ENCODE measurements at regions not wholly inside any gene's neighbourhood (a gene's known extent, or its start where the extent isn't known, plus 50 kb on each side); places are given as distances from the start of the nearest gene placed in this dataset.
A peak's percentile ranks its signal among the peaks of the same experiment; 100 is the strongest.

DNA sequence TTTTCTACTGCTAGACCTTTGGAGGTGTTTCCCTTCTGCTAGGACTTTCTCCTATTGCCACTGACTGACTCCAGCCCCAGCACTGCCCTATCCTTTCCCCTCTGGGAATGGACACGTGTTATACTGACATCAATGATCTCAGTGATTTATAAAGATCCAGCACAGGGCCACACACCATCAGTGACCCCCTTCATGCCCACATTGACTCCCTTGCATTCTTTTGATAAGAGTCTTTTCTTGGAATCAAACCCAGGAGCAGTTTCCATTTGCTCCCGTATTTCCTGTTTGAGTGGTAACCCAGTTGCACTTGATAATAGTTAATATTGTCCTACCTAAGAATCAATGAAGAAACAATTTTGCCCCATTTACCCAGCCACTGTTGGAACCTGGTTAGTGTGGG is 501.0 kb upstream of the USP24 start:
- no peak for DNase-seq (ENCODE audit: low spot score)

DNA sequence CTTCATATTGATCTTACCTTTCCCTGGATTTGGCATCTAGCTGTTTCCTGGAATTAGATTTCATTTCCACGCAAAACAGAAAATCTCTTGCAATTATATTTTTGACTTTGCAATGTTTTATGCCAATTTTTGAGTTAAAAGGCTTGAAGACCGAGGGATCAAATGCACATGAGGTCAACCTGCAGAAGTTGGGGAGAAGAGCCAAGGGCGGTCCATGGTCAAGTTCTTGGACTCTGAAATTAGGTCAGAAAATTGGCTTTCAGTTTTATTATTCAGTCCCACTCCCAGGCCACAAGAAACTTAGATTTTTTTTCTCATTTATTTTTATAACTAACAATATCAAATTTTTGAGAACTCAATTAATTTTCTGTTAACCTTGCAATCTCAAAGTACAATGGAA is 499.1 kb upstream of the USP24 start:
- no peak for DNase-seq (ENCODE audit: low spot score)

DNA sequence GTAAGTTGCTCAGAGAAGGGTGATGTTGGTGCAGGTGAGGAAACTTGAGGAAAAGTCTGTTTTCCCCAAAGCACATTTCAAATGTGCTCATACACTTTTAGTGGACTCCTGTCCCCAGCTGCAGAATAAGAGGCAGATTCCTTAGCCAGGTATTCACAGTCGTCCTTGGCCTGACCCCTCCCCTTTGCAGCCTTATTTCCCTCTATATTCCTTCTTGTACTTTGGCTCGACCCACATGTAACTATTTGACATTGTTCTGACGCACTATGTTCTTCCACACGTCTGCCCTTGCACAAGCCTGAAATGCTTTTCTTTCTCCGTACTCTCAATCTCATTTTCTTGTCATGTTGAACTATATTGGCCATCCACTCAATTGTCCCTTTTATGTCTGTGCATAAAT is 498.4 kb upstream of the USP24 start:
- no peak for DNase-seq (ENCODE audit: low spot score)

DNA sequence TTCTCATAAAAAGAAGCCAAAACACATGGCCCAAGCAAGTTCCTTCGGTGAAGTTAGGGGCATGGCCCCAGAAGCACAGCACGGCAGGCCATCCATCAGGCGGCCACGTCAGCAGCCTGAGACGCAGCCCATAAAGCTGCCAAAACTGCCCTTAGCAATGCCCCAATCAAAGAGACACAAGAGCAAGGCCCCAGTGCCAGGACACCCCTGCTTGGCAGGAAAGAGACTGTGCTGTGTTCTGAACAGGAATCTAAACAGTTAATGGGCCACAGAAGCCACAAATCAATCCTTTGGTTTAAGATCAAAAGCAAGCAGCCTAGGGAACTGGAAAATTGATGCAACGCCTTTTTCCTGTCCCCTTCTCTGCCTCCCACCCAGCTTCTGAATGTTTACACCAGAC is 497.0 kb upstream of the USP24 start:
- no peak for DNase-seq (ENCODE audit: low spot score)

DNA sequence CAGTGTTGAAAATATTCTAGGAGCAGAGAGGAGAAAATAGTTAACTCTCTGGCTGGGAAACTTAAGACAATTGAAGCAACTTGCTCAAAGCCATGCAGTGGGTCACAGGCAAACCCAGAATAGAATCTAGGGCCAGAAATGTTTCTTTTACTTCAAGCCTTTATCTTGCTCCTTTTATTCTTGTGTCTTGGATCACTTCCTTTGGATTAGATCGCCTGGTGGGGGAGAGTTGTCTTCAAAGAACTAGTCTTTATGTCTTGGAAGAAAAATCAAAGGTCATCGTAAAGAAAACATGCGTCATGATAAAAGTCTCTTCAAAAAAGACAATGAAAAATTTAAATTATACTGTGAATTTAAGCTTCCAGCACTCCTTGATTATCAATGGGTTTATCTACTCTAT is 493.6 kb upstream of the USP24 start:
- DNase-seq (ENCODE audit: low spot score) = no peak

DNA sequence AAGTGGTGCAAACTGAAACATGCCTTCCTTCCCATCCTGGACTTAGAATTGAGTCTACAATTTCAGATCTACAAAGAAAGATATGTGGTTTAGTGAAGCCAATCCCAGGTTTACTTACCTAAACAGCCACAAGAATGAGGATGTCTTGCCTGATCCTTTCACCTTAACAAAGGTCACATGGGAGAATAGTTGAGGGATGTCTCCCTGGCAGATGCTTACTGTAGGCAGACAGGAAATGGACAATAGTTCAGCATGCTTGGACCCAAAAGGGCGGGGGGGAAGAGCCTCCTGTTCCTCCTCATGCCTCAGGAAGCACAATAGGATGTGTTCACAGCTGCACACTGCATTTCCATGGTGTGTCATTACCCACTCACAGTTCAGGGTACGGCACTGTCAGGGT is 492.7 kb upstream of the USP24 start:
- no peak for DNase-seq (ENCODE audit: low spot score)

DNA sequence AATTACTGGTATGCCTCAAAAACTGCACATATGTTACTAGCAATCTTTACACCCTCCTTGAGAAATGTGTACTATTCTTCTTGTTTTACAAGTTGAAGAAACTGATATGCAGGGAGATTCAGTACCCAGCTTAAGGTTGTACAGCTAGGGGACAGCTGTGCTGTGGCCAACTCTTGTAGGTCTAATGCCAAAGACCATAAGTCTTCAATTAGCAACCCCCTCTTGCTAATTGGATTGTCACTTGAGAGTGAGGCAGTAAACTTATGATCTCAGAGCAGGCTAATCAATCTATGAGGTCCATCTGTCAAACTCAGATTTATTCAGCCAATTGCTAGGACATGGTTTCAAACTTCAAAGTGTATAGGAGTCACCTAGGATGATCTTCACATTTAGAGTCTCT is 492.0 kb upstream of the USP24 start:
- no peak for DNase-seq (ENCODE audit: low spot score)

DNA sequence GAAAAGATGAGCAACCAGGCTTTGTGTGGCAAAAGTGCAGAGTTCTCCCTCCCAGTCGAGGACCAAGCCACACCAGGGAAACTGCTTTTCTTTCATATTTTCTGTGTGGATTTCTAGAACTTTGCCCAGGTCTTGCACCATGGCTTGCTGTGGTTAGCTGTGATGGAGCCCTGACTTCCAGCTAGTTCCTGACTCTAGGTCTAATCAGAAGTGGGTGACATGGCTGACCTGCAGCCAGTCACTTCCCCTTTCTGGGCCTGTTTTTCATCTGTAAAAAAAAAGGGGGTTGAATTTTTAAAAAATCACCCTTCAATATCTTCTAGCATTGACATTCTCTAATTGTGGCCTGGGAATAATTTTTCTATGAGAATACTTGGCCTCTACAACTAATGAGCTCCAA is 491.2 kb upstream of the USP24 start:
- no peak for DNase-seq (ENCODE audit: low spot score)

DNA sequence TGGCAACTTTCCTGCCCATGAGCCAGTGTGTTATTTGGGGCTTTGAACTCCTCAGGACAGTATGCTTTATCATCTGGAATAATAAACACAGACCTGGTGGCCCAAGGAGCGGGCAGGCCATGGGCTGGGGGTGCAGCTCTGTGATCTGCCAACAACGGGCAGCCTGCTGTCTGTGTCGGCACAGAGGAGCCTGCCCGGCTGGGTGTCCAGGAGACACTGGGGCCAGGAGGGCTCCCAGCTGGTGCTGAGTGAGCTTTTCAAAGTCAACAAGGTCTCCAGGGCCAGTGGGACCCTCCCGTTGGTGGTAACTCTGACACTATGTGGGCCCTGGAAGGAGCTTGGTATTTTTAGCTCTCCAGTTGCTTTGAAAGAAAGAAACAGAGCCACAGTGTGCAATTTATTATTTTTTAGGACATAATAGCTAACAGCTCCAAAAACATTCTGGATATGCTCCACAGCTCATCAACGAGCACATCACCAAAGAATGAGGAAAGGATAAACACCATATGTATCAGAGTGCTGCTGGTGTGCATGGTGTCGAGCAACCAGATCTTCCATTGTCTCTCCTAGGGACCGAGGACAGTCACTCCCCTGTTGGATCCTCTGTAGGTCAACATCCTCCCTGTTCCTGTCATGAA is 488.7 kb upstream of the USP24 start:
- DNase-seq (ENCODE audit: low spot score) = no peak

DNA sequence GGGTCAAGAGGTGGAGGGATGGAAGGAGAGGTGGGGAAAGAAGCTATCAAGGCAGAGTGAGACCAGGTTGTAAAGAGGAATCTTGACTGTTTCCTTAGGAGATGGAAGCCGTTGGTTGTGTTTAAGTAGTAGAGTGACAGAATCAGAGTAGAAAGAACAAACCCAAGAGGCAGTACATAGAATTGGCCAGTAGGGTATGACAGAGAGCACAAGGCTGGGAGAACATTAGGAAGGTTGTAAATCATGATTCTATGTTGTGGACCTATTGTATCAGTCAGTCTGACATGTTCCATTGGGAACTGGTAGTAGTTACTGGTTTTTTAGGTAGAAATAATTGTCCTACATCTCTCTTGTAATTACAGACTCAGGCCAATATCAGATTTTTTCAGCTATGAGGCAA is 486.9 kb upstream of the USP24 start:
- peak; percentile 44 for DNase-seq (ENCODE audit: low spot score)

DNA sequence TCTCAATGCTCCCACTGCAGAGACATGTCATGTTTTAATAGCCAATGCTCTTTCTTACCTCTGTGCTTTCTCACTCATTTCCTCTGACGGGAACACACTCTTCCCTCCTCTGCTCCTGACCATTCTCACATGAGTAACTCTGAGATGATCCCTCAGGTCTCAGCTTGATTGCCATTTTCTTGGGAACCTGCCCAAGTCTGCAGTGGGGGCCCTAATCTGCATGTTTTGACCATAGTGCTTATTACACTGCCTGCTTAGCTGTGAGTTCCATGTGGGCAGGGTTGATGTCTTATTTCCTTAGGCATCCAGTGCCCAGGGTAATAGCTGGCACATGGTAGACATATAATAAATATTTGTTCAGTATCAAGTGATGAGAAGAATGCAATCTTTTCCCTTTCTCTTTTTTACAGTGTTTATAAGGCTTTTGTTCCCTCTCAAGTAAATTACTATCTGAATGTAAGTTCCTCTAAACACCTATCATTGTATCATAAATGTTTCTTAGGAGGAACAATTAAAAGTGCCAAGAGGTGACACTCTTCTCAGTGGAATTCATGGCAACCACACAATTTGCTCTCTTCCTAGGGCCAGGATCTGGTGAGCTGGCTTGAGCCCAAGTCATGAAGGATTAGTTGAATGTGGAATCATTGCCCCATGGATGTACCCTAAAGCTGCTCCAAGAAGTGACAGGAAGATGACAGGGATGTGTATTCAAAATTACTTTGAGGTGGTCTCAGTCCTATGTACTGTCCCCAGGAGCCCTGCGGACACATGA is 485.4 kb upstream of the USP24 start:
- DNase-seq (ENCODE audit: low spot score) = no peak

DNA sequence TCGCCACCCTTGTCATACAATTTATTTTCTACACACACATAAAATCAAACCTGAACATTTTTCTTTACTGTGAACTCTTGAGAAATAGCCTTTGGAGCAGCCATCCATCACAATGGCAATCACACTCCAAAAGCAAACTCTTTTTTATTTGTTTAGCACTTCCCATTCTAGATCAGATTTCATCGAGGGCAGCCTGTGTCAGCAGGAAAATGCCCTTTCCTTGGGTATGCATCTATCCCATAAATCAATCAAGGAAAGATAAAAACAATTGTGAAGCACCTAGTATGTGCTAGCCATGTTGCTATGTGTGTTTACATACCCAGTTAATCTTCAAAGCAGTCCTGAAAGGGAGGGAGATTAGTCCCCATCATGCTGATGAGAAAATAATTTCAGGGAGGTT is 484.1 kb upstream of the USP24 start:
- no peak for DNase-seq (ENCODE audit: low spot score)

DNA sequence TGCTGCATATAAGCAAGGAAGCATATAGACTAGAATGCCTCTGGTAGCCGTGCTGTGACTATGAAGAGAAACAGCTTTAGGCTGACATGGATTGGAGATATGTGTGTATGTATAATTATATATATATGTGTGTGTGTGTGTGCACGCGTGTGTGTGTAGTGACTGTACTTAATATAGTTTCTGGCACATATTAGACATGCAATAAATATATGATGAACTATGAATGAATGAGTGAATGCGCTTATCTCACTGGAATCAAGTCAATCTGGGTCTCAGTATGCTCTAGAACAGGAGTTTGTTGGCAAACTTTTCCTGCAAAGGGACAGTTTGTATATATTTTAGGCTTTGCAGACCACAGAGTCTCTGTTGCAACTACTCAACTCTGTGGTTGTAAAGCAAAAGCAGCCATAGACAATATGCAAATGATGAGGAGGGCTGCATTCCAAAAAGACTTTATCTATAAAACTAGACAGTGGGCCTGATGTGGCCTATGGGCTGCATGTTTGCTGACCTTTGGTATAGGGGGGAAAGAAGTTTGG is 482.9 kb upstream of the USP24 start:
- no peak for DNase-seq (ENCODE audit: low spot score)

DNA sequence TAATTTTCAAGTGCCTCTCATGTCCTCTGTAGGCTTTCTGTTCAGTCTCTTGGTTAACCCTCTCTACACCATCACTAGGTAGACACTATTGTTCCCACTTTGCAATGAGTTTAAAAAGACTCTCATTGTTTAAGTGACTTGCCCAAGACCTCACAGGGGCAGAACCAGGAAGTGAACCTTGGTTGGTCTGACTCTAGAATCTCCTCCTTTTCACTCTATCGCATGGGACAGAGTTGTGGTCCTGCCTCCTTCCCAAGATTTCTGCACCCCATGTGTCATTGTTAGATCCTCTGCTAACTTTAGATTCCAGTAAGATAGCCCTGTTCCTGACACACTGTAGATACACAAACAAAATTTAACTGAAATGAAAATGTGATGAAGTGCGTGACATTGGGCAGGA is 481.7 kb upstream of the USP24 start:
- no peak for DNase-seq (ENCODE audit: low spot score)

DNA sequence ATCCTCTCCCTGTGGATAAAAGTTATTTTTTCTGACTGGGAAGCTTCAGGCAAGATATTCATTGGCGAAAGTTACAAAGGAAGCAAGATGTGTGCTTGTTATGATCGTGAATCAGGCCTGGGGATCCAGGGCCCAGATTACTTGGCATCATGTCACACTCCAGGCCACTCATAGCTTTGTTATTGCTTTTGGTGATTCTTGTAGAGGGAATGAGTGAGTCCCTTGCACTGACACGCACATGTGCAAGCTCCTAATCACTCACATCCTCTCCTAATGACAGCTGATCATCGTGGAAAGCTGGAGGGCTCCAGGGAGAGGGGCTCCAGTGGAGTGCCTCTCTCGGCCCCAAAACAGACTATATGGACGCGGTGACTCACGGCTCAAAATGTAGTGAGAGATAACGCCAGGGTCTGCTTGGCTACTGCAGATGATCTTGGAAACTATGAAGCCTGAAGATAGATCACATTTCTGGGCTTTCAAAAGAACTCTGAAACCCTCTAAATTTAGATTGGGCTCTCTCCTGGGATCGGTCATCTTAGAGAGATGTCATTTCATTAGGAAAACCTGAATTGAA is 481.1 kb upstream of the USP24 start:
- DNase-seq (ENCODE audit: low spot score) = no peak

DNA sequence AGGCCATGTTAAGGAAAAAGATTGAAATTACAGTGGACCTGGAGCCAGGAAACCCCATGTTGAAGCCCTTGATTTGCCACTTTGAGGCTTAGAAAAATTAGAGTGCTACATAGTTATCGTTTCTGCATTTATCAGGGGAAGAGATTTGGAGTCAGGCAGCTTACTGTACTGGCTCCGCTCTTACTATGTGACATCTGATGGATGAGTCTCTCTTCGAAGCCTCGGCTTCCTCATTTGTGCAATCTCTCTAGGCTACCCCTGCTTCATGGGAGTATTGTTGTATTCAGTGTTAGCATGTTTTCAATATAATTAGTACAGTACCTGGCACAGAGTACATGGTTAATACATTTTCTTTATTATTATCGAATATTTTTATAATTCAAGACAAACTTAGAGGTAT is 480.4 kb upstream of the USP24 start:
- no peak for DNase-seq (ENCODE audit: low spot score)

DNA sequence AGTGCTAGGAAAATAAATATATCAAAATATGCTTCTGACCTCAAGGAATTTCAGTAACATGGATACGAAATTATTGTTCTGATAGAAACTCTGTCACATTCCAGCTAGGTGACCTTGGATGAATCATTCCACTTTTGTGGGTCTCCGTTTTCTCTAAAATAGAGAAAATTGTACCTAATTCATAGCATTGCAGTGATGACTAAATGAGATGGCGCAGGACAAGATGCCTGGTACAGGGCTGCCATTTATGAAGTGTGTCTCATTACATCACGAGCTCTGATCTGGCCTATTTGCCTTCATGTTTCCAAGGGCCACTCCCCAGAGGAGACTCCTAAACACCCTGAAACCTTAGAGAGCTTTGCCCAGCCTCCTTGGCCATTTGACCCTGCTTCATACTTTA is 480.0 kb upstream of the USP24 start:
- DNase-seq (ENCODE audit: low spot score) = no peak

DNA sequence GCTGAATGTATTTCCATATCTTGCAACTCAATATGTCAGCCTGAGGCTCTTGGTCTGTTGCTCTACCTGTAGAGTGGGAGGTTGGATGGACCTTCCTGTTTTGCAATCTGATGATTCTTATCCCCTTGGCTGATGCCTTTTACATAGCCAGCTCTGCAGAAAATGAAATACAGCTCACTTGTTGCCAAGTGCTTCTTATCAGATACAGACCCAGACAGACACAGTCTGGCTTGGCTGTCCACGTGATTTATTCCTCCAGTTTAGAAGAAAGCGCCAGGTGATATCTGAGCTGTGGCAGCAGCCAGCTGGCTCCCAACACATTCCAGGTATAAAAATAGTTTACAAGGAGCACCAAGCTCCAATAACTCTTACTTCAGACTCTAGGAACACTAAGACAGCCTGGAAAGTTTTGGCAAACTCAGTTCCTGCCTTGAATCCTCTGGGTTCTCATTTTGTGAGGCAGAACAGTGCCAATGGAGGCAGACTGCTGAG is 479.2 kb upstream of the USP24 start:
- no peak for DNase-seq (ENCODE audit: low spot score)

DNA sequence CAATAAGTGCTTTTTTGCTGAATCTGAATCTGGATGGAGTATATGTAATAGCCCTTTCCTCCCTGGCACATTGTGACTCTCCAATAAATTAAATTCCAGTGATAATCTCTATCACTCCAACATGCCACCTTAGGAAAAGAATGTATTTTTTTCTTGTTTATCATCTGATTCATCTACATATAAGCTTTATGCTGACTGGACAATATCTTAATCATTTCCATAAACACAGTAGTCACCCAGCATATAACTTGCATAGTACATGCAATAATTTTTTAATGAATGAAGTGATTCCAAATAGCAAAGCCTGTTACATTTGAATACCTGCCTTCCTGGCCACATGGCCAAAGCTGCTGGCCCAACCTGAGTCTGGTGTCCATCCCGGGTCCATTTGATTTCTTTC is 477.6 kb upstream of the USP24 start:
- DNase-seq (ENCODE audit: low spot score) = no peak

DNA sequence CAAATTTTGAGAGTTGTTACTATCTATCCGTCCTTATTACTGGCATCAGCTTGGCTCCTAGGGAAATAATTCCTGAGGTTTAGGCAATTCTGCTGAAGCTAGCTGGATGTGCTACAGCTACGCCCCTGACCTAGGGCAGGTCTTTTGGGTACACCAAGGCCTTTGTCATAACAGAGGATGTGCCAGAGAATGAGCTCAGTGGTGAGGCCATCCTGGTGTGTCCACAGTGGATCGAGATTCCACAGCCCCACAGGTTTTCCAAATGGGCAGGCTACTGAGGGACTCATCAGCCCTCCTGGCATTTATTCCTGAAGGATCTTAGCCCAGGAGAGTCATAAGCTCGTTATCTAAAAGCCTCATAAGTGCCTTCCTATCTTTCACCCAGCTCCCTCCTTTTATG is 475.2 kb upstream of the USP24 start:
- no peak for DNase-seq (ENCODE audit: low spot score)

DNA sequence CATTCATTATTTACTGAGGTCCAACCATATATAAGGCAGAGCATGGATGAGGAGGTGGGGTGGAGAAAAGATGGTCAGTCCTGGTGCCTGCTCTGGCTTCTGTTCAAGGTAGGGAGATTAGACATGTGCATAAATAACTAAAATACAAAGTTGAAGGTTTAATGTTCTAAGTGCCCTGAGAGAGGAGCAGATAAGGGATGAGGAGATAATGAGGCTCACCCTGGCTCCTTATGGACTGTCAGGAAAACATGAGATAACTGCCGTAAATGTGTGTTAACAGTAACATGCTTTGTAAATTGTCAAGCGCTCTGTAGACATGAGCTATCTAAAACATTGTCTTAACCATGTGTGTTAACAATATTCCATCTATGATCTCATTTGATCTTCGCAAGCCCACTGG is 474.6 kb upstream of the USP24 start:
- DNase-seq (ENCODE audit: low spot score) = no peak

DNA sequence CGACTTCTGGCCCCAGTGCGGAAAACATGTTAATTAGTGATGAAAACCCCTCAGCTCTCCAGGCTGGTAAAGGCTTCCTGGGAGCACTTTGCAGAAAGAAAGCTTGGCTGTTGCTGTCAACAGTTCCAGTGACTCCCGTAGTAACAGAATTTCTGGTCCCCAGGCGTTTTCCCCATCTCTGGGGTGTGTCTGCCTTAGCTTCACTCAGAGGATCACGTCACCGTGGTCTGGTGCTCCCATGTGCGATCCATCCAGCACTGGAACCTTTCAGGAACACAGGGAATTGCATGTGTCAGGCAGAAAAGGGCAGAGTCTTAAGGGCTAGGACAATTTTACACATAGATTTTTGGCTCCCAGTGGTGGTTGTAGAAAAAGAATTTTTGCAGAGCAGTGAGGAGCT is 470.4 kb upstream of the USP24 start:
- no peak for DNase-seq (ENCODE audit: low spot score)

DNA sequence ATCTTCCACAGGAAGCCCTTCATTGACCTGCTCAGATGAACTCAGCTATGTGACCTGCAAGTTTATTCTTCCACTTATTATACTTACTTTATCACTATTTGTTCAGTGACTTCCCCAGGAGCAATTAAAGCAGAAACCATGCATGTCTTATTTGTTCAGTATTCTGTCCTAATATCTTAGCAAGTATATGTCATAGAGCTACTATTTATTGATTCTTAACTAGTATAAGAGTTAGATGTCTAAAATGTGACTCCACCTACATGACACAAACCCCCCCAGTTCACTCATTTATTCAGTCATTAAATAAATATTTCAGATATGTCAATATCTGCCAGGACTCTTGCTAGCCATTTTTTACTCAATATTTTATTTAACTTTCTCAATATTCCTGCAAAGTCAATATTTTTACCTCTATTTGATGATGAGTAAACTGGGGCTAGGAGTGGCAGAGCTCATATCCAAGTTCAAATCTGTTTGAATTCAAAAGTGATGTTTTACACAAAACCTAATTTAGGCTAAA is 469.0 kb upstream of the USP24 start:
- DNase-seq (ENCODE audit: low spot score) = no peak

All from iPS-NIHi11 (cell line).